ENCODE measurements at regions not wholly inside any gene's neighbourhood (a gene's known extent, or its start where the extent isn't known, plus 50 kb on each side); places are given as distances from the start of the nearest gene placed in this dataset.
"Not testable (repeated sequence)": the region's sequence is repeated elsewhere in the genome, so short reads cannot be mapped to it uniquely, and the experiment has no call there.

- DNase-seq (no peak), ATAC-seq (no peak)
- intact Hi-C loops (cut with DNase I, micrococcal nuclease): no loop called here
Measured at GRCh38 chr20:60760256-60761000, 491.6 kb upstream of the CDH4 start.

- intact Hi-C loops (cut with DNase I, micrococcal nuclease): no loop called here
- DNase-seq (no peak), ATAC-seq (no peak)
Measured at GRCh38 chr20:60761056-60761455, 491.0 kb upstream of the CDH4 start.

GRCh38 chr20:60762386-60762785 lies 489.7 kb upstream of the CDH4 start:
- intact Hi-C loops (cut with DNase I, micrococcal nuclease): no loop called here
- ATAC-seq (no peak), DNase-seq (no peak)

GRCh38 chr20:60764328-60764727 lies 487.7 kb upstream of the CDH4 start:
- ATAC-seq (no peak), DNase-seq (no peak)
- intact Hi-C loops (cut with DNase I, micrococcal nuclease): no loop called here

- ATAC-seq (no peak), DNase-seq (no peak)
- intact Hi-C loops (cut with DNase I, micrococcal nuclease): no loop called here
Measured at GRCh38 chr20:60764771-60765170, 487.3 kb upstream of the CDH4 start.

GRCh38 chr20:60765821-60766403 lies 486.1 kb upstream of the CDH4 start:
- ATAC-seq: no peak
- intact Hi-C loops (cut with DNase I, micrococcal nuclease): no loop called here
- no peak for DNase-seq

- DNase-seq (no peak), ATAC-seq (no peak)
- intact Hi-C loops (cut with DNase I, micrococcal nuclease): no loop called here
Measured at GRCh38 chr20:60768216-60768615, 483.8 kb upstream of the CDH4 start.

- DNase-seq (no peak), ATAC-seq (no peak)
- intact Hi-C loops (cut with DNase I, micrococcal nuclease): no loop called here
Measured at GRCh38 chr20:60780388-60781025, 471.6 kb upstream of the CDH4 start.

GRCh38 chr20:60782959-60783625 lies 469.0 kb upstream of the CDH4 start:
- DNase-seq (no peak), ATAC-seq (no peak)
- intact Hi-C loops (cut with DNase I, micrococcal nuclease): no loop called here

- intact Hi-C loops (cut with DNase I, micrococcal nuclease): no loop called here
- no peak for DNase-seq
- no peak for ATAC-seq
Measured at GRCh38 chr20:60785301-60785700, 466.8 kb upstream of the CDH4 start.

GRCh38 chr20:60785785-60786184 lies 466.3 kb upstream of the CDH4 start:
- intact Hi-C loops (cut with DNase I, micrococcal nuclease): no loop called here
- DNase-seq (no peak), ATAC-seq (no peak)

- no peak for ATAC-seq
Measured at GRCh38 chr20:60786686-60787217, 465.3 kb upstream of the CDH4 start.

GRCh38 chr20:60787276-60787675 lies 464.8 kb upstream of the CDH4 start:
- ATAC-seq (no peak), DNase-seq (no peak)
- intact Hi-C loops (cut with DNase I, micrococcal nuclease): no loop called here

More at GRCh38 chr20:60786686-60787217, 465.3 kb upstream of the CDH4 start:
- DNase-seq: no peak
- intact Hi-C loops (cut with DNase I, micrococcal nuclease): no loop called here

- DNase-seq (no peak), ATAC-seq (no peak)
- intact Hi-C loops (cut with DNase I, micrococcal nuclease): no loop called here
Measured at GRCh38 chr20:60788070-60788469, 464.0 kb upstream of the CDH4 start.

GRCh38 chr20:60789399-60789798 lies 462.7 kb upstream of the CDH4 start:
- no peak for DNase-seq
- intact Hi-C loops (cut with DNase I, micrococcal nuclease): no loop called here
- no peak for ATAC-seq

- ATAC-seq; DNase-seq; intact Hi-C loops (cut with DNase I, micrococcal nuclease): not testable (repeated sequence)
Measured at GRCh38 chr20:60790339-60790738, 461.7 kb upstream of the CDH4 start.

GRCh38 chr20:60791823-60792222 lies 460.2 kb upstream of the CDH4 start:
- no peak for ATAC-seq
- no peak for DNase-seq
- intact Hi-C loops (cut with DNase I, micrococcal nuclease): no loop called here

- ATAC-seq (no peak), DNase-seq (no peak)
- intact Hi-C loops (cut with DNase I, micrococcal nuclease): no loop called here
Measured at GRCh38 chr20:60792941-60793340, 459.1 kb upstream of the CDH4 start.

GRCh38 chr20:60794674-60795073 lies 457.4 kb upstream of the CDH4 start:
- no peak for DNase-seq
- ATAC-seq: no peak
- intact Hi-C loops (cut with DNase I, micrococcal nuclease): no loop called here

GRCh38 chr20:60795651-60796050 lies 456.4 kb upstream of the CDH4 start:
- no peak for ATAC-seq
- intact Hi-C loops (cut with DNase I, micrococcal nuclease): no loop called here
- no peak for DNase-seq
